ENCODE measurements at regions not wholly inside any gene's neighbourhood (a gene's known extent, or its start where the extent isn't known, plus 50 kb on each side); places are given as distances from the start of the nearest gene placed in this dataset.

- TF ChIP-seq POLR2A (IDR thresholded peaks at IDR 0.05), result no peak
- TF ChIP-seq CTCF (IDR thresholded peaks at IDR 0.05), result no peak
These were observed 94.4 kb upstream of the GUCY1A1 start for GRCh38 chr4:155572106-155572703.
